Mesenchymal stem cell (in vitro differentiated cells and primary cell): ENCODE measurements at regions not wholly inside any gene's neighbourhood (a gene's known extent, or its start where the extent isn't known, plus 50 kb on each side); places are given as distances from the start of the nearest gene placed in this dataset.

Experiments used
- DNase-seq: peaks from one replicate; pipeline ENCODE4 v3.0.0-alpha.2; 2013
- H2AFZ ChIP-seq: one replicate; pipeline ENCODE4 v1.6.1; 2013; ENCODE audit warnings: low read depth, mild to moderate bottlenecking, control low read depth, inconsistent platforms, low read length, moderate library complexity
- H2AK5ac ChIP-seq: 2 replicates; pipeline ENCODE4 v1.6.1; 2013; ENCODE audit warnings: low read length, moderate library complexity, mild to moderate bottlenecking, inconsistent platforms; ENCODE audit not compliant: severe bottlenecking
- H2BK120ac ChIP-seq: one replicate; pipeline ENCODE4 v1.6.1; 2013; ENCODE audit warnings: low read depth, mild to moderate bottlenecking, inconsistent platforms, low read length, moderate library complexity
- H2BK12ac ChIP-seq, 2 experiments: one replicate each; pipeline ENCODE4 v1.6.1; 2013; ENCODE audit warnings: inconsistent platforms in 2 of 2, low read length in 2 of 2, mild to moderate bottlenecking in 2 of 2, moderate library complexity in 2 of 2, control low read depth in 1 of 2
- H2BK15ac ChIP-seq: one replicate; pipeline ENCODE4 v1.6.1; 2013; ENCODE audit warnings: mild to moderate bottlenecking, low read depth, inconsistent platforms; ENCODE audit not compliant: poor library complexity, severe bottlenecking
- H2BK5ac ChIP-seq: 2 replicates; pipeline ENCODE4 v1.6.1; 2013; ENCODE audit warnings: low read depth, mild to moderate bottlenecking, low read length, control low read depth, inconsistent platforms; ENCODE audit not compliant: poor library complexity, severe bottlenecking
- H3K14ac ChIP-seq, 2 experiments: one replicate each; pipeline ENCODE4 v1.6.1; 2013; ENCODE audit warnings: inconsistent platforms in 2 of 2, low read length in 2 of 2, control low read depth in 1 of 2, mild to moderate bottlenecking in 1 of 2, moderate library complexity in 1 of 2
- H3K18ac ChIP-seq, 2 experiments: one replicate each; pipeline ENCODE4 v1.6.1; 2013; ENCODE audit warnings: inconsistent platforms in 2 of 2, low read length in 2 of 2, control low read depth in 1 of 2, low read depth in 1 of 2, mild to moderate bottlenecking in 1 of 2
- H3K23ac ChIP-seq, 2 experiments: one replicate each; pipeline ENCODE4 v1.6.1; 2013; ENCODE audit warnings: inconsistent platforms in 2 of 2, low read length in 2 of 2, mild to moderate bottlenecking in 2 of 2, moderate library complexity in 2 of 2, control low read depth in 1 of 2
- H3K27ac ChIP-seq: 2 replicates; pipeline ENCODE4 v1.5.1; 2013; ENCODE audit warnings: mild to moderate bottlenecking, moderate library complexity, low read length, control low read depth, inconsistent platforms; ENCODE audit not compliant: poor library complexity, severe bottlenecking
- H3K27me3 ChIP-seq, 2 experiments: 2 replicates each; pipeline versions ENCODE4 v1.6.1 to v1.7.0; 2013; ENCODE audit warnings: low read length in 2 of 2, mild to moderate bottlenecking in 2 of 2, moderate library complexity in 2 of 2, control low read depth in 1 of 2, inconsistent platforms in 1 of 2; ENCODE audit not compliant: control insufficient read depth in 1 of 2, insufficient read depth in 1 of 2
- H3K36me3 ChIP-seq, 2 experiments: 2 replicates each; pipeline versions ENCODE4 v1.6.1 to v1.7.0; 2013; ENCODE audit warnings: low read length in 2 of 2, control low read depth in 1 of 2, inconsistent platforms in 1 of 2, low read depth in 1 of 2, mild to moderate bottlenecking in 1 of 2; ENCODE audit not compliant: insufficient read depth in 2 of 2, control insufficient read depth in 1 of 2
- H3K4ac ChIP-seq, 2 experiments: one replicate each; pipeline ENCODE4 v1.6.1; 2013; ENCODE audit warnings: inconsistent platforms in 2 of 2, low read length in 2 of 2, mild to moderate bottlenecking in 2 of 2, moderate library complexity in 2 of 2, control low read depth in 1 of 2, low read depth in 1 of 2
- H3K4me1 ChIP-seq: 2 replicates; pipeline ENCODE4 v1.6.1; 2013; ENCODE audit warnings: low read depth, low read length, control low read depth; ENCODE audit not compliant: control insufficient read depth, insufficient read depth
- H3K4me2 ChIP-seq: 2 replicates; pipeline ENCODE4 v1.6.1; 2013; ENCODE audit warnings: low read length, mild to moderate bottlenecking, inconsistent platforms; ENCODE audit not compliant: poor library complexity, severe bottlenecking
- H3K4me3 ChIP-seq, 2 experiments: 2 replicates each; pipeline versions ENCODE4 v1.5.1 to v1.7.0; 2013; ENCODE audit warnings: low read length in 2 of 2, mild to moderate bottlenecking in 2 of 2, control low read depth in 1 of 2, low read depth in 1 of 2; ENCODE audit not compliant: insufficient read depth in 1 of 2
- H3K79me1 ChIP-seq: replicated peaks from 2 replicates; pipeline ENCODE4 v1.6.1; 2013; ENCODE audit warnings: mild to moderate bottlenecking, control low read depth, low read length, inconsistent platforms; ENCODE audit not compliant: poor library complexity, severe bottlenecking
- H3K9ac ChIP-seq: 2 replicates; pipeline ENCODE4 v1.7.0; 2013; ENCODE audit warnings: mild to moderate bottlenecking, low read length, moderate library complexity
- H3K9me3 ChIP-seq: 2 replicates; pipeline ENCODE4 v1.7.0; 2013; ENCODE audit warnings: mild to moderate bottlenecking, low read length; ENCODE audit not compliant: control insufficient read depth
- H4K8ac ChIP-seq: one replicate; pipeline ENCODE4 v1.6.1; 2013; ENCODE audit warnings: inconsistent platforms, mild to moderate bottlenecking, low read length, moderate library complexity
- H4K91ac ChIP-seq: one replicate; pipeline ENCODE4 v1.6.1; 2013; ENCODE audit warnings: mild to moderate bottlenecking, low read length, inconsistent platforms
- WGBS: methylation state at CpG from one replicate; pipeline ENCODE4 v1.1.7; 2013; ENCODE audit warnings: mixed read lengths; 5-methylcytosine and 5-hydroxymethylcytosine counted together

DNA sequence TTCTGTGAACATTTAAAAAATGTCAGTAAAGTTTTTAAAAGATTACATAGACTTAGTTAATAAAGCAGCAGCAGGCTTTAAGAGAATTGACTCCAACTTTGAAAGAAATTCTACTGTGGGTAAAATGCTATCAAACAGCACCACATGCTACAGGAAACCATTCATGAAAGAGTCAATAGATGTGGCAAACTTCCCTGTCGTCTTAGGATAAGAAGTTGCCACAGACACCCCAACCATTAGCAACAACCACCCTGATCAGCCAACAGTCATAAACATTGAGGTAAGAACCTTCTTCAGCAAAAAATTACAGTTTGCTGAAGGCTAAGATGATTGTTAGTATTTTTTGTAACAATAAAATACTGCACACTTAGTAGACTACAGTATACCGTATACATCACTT, 278.2 kb downstream of the CSNK1G3 start:
- Histone ChIP-seq H3K23ac (no peak overlapping the region), H3K9ac (no peak overlapping the region), H3K9me3 (peaks cover 23% of the 10 kb centered on the region), H2AFZ (no peak overlapping the region), H3K18ac (no peak overlapping the region), H3K4ac (no peak overlapping the region), H3K27ac (no peak overlapping the region), H2BK5ac (no peak overlapping the region), H4K8ac (no peak overlapping the region), H2BK12ac (no peak overlapping the region), H3K4me2 (no peak overlapping the region), H2AK5ac (no peak overlapping the region), H3K4me1 (no peaks in the 10 kb centered on the region), H3K27me3 (no peaks in the 10 kb centered on the region), H3K79me1 (no peaks in the 10 kb centered on the region), H4K91ac (no peak overlapping the region), H2BK120ac (no peak overlapping the region), H3K4me3 (no peak overlapping the region), H3K36me3 (no peaks in the 10 kb centered on the region), H2BK15ac (no peak overlapping the region), H3K14ac (no peak overlapping the region)
- DNase-seq = no peak
- 78% methylated on average over 1 of the region's 2 CpGs for WGBS

DNA sequence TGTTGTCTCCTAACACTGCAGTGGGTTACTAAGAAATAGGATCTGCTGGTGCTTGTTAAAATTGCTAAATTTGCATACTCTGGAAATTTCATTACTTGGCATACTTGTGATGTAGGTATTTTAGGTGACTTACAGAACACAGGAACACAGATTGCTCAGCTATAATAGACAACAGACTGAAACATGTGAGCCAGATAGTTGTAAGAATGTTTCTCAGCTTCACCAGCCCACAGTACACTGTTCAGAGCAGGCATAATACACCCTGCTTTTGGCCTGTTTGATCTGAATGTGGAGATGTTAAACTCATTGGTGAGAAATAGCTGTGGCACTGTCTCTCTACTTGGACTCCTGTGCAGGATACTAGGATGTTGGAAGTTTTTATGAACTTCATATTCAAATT, 275.7 kb downstream of the CSNK1G3 start:
- Histone ChIP-seq H3K23ac (no peak overlapping the region), H2BK12ac (no peak overlapping the region), H3K9ac (no peak overlapping the region), H2AFZ (no peak overlapping the region), H2BK120ac (no peak overlapping the region), H3K18ac (no peak overlapping the region), H3K27ac (no peak overlapping the region), H3K4me1 (no peaks in the 10 kb centered on the region), H2BK15ac (no peak overlapping the region), H3K36me3 (no peaks in the 10 kb centered on the region), H3K4me2 (no peak overlapping the region), H3K79me1 (no peaks in the 10 kb centered on the region), H2AK5ac (no peak overlapping the region), H3K4me3 (no peak overlapping the region), H3K9me3 (peaks cover 23% of the 10 kb centered on the region), H4K8ac (no peak overlapping the region), H3K27me3 (no peaks in the 10 kb centered on the region), H2BK5ac (no peak overlapping the region), H4K91ac (no peak overlapping the region), H3K4ac (no peak overlapping the region), H3K14ac (no peak overlapping the region)
- DNase-seq = no peak

DNA sequence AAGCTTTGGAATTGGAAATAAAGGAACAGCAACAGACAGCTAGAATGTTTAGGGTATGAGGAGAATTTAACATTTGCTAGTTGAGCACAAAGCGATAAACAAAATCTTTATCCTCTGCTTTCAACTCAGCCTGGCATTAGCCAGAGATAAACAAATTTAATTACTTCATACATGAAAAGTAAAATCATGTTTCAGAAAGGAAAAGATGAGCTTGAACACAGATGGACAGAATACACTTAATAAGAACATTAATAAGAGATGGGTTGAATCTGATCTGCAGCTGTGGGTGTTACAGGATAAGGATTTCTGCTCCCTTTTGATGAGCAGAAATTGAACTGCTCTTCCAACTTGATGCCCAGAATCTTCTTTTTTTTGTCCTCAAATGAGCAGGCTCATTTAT, 275.2 kb downstream of the CSNK1G3 start:
- H2BK15ac ChIP-seq = no peak overlapping the region
- no peak overlapping the region for H3K14ac ChIP-seq
- H2AFZ ChIP-seq = no peak overlapping the region
- H3K79me1 ChIP-seq = no peaks in the 10 kb centered on the region
- H2BK12ac ChIP-seq = no peak overlapping the region
- H4K91ac ChIP-seq = no peak overlapping the region
- no peak overlapping the region for H3K23ac ChIP-seq
- H3K4me3 ChIP-seq = no peak overlapping the region
- no peak overlapping the region for H2AK5ac ChIP-seq
- no peak overlapping the region for H2BK120ac ChIP-seq
- no peaks in the 10 kb centered on the region for H3K27me3 ChIP-seq
- WGBS = no CpG with 5 or more reads among the region's 1 CpG
- no peak overlapping the region for H3K18ac ChIP-seq
- no peak overlapping the region for H4K8ac ChIP-seq
- peaks cover 23% of the 10 kb centered on the region for H3K9me3 ChIP-seq
- no peak overlapping the region for H2BK5ac ChIP-seq
- H3K4ac ChIP-seq = no peak overlapping the region
- H3K27ac ChIP-seq = no peak overlapping the region
- H3K4me2 ChIP-seq = no peak overlapping the region
- no peak for DNase-seq
- no peaks in the 10 kb centered on the region for H3K4me1 ChIP-seq
- no peak overlapping the region for H3K9ac ChIP-seq
- H3K36me3 ChIP-seq = no peaks in the 10 kb centered on the region

DNA sequence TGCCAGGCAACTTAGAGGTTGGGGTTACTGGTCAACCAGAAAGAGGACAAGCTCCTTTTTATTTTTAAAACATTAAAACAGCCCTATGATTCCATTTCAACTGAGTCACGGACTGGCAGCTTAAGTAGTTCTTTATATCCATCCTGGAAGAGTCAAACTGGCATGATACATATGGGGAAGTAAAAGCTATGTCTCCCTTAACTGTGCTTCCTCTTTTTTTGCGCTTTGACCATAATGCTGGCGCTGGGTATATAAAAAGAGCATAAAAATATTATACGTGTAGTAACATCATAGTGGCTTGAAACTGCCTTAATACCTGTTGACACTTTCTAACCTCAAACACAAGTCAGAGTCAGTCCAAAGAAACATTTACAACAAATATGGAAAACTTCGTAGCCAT, 274.4 kb downstream of the CSNK1G3 start:
- no peak for DNase-seq
- Histone ChIP-seq H3K4ac (no peak overlapping the region), H3K9me3 (peaks cover 23% of the 10 kb centered on the region), H2AFZ (no peak overlapping the region), H2AK5ac (no peak overlapping the region), H3K27ac (no peak overlapping the region), H3K27me3 (no peaks in the 10 kb centered on the region), H4K91ac (no peak overlapping the region), H3K18ac (no peak overlapping the region), H2BK12ac (no peak overlapping the region), H2BK5ac (no peak overlapping the region), H3K36me3 (no peaks in the 10 kb centered on the region), H2BK15ac (no peak overlapping the region), H2BK120ac (no peak overlapping the region), H4K8ac (no peak overlapping the region), H3K79me1 (no peaks in the 10 kb centered on the region), H3K23ac (no peak overlapping the region), H3K4me1 (no peaks in the 10 kb centered on the region), H3K4me2 (no peak overlapping the region), H3K14ac (no peak overlapping the region), H3K9ac (no peak overlapping the region), H3K4me3 (no peak overlapping the region)
- WGBS = 96% methylated on average over 3 of the region's 5 CpGs
